Ishikawa (cell line): ENCODE measurements at regions not wholly inside any gene's neighbourhood (a gene's known extent, or its start where the extent isn't known, plus 50 kb on each side); places are given as distances from the start of the nearest gene placed in this dataset.

Experiments used
- CEBPB ChIP-seq: IDR thresholded peaks from 2 replicates; pipeline ENCODE4 v1.6.1; 2012
- EP300 ChIP-seq: IDR thresholded peaks from 2 replicates; pipeline ENCODE4 v1.6.1; 2012; ENCODE audit warnings: borderline replicate concordance
- RAD21 ChIP-seq: IDR thresholded peaks from 2 replicates; pipeline ENCODE4 v1.6.1; 2012; ENCODE audit warnings: low read depth
- REST ChIP-seq: IDR thresholded peaks from 2 replicates; pipeline ENCODE4 v1.6.1; 2012; ENCODE audit warnings: low read depth, mild to moderate bottlenecking
- TAF1 ChIP-seq: IDR thresholded peaks from 2 replicates; pipeline ENCODE4 v1.6.1; 2012; ENCODE audit warnings: low read depth, mild to moderate bottlenecking
- TCF12 ChIP-seq: IDR thresholded peaks from 2 replicates; pipeline ENCODE4 v1.6.1; 2012; ENCODE audit warnings: low read depth
- YY1 ChIP-seq: IDR thresholded peaks from 2 replicates; pipeline ENCODE4 v1.6.1; 2012; ENCODE audit warnings: low read depth
- TF ChIP-seq, protein P1 (sequence below): IDR thresholded peaks from 2 replicates; pipeline ENCODE4 v1.6.1; 2012

DNA sequence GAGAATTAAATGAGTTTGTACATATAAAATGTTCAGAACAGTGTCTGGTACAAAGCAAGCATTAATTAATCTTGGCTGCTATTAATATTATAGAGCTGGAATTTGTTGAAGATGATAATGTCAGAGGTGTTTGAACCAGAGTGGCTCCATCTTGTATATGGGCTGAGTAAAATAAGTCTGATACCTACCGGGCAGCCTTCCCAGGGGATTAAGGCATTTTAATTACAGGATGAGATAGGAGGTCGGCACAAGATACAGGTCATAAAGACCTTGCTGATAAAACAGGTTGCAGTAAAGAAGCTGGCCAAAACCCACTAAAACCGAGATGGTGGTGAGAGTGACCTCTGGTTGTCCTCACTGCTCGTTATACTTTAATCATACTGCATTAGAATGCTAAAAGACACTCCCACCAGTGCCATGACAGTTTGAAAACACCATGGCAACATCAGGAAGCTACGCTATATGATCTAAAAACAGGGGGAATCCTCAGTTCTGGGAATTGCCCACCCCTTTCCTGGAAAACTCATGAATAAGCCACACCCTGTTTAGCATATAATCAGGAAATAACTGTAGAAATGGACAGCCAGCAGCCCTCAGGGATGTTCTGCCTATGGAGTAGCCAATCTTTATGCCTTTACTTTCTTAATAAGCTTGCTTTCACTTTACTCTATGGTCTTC lies 90.2 kb downstream of the PLK2 start:
- TF ChIP-seq RAD21 = no peak
- no peak for TF ChIP-seq REST
- TF ChIP-seq CEBPB = no peak
- no peak for TF ChIP-seq TAF1
- no peak for TF ChIP-seq YY1
- TF ChIP-seq, protein P1, sequence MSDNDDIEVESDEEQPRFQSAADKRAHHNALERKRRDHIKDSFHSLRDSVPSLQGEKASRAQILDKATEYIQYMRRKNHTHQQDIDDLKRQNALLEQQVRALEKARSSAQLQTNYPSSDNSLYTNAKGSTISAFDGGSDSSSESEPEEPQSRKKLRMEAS = no peak
- TF ChIP-seq TCF12 = no peak
- no peak for TF ChIP-seq EP300
